ENCODE measurements at regions not wholly inside any gene's neighbourhood (a gene's known extent, or its start where the extent isn't known, plus 50 kb on each side); places are given as distances from the start of the nearest gene placed in this dataset.

- Histone ChIP-seq H3K4me1 (no peaks in the 10 kb centered on the region), H3K27ac (no peak overlapping the region), H3K36me3 (no peaks in the 10 kb centered on the region), H3K9ac (ENCODE audit: low read depth in 2 of 2, low read length in 2 of 2) (no peak overlapping the region), H3K4me3 (no peak overlapping the region), H3K27me3 (no peaks in the 10 kb centered on the region), H3K9me3 (no peaks in the 10 kb centered on the region)
- intact Hi-C loops (cut with DNase I) = no loop called here
- no peak for TF ChIP-seq CTCF (IDR thresholded peaks at IDR 0.05)
- no peak for DNase-seq
Observed at GRCh38 chr9:107547772-107548297, 58.3 kb upstream of the KLF4 start.

DNA sequence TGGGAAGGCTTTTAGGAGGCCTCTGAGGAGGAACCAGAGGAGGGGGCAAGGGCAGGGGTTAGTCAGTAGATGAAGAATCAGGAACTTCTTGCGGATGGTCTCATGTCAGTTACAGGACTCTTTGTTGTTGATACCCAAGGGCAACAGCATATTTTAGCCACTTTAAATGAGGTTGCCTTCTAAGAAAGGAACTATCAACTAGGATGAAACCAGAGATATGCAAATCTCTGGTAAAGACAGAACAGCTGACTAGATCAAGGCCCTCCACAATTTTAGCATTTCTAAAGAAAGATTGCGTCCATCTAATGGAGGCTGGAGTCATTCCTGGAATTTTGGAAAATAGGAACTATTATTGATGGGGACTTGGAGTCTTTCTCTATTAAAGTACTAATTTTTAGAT lies 57.7 kb upstream of the KLF4 start:
- DNase-seq = no peak
- intact Hi-C loops (cut with DNase I) = no loop called here
- H3K27ac ChIP-seq = no peak overlapping the region
- no peaks in the 10 kb centered on the region for H3K36me3 ChIP-seq
- H3K9me3 ChIP-seq = no peaks in the 10 kb centered on the region
- H3K27me3 ChIP-seq = no peaks in the 10 kb centered on the region
- H3K9ac ChIP-seq (ENCODE audit: low read depth in 2 of 2, low read length in 2 of 2) = no peak overlapping the region
- no peak overlapping the region for H3K4me3 ChIP-seq
- no peaks in the 10 kb centered on the region for H3K4me1 ChIP-seq
- TF ChIP-seq CTCF (IDR thresholded peaks at IDR 0.05) = no peak

- H3K4me3 ChIP-seq = no peak overlapping the region
- no peaks in the 10 kb centered on the region for H3K9me3 ChIP-seq
- H3K9ac ChIP-seq (ENCODE audit: low read depth in 2 of 2, low read length in 2 of 2) = no peak overlapping the region
- no peaks in the 10 kb centered on the region for H3K27me3 ChIP-seq
- intact Hi-C loops (cut with DNase I) = no loop called here
- H3K36me3 ChIP-seq = no peaks in the 10 kb centered on the region
- no peak for TF ChIP-seq CTCF (IDR thresholded peaks at IDR 0.05)
- H3K4me1 ChIP-seq = no peaks in the 10 kb centered on the region
- DNase-seq = no peak
- H3K27ac ChIP-seq = no peak overlapping the region
Observed at GRCh38 chr9:107546859-107547258, 57.3 kb upstream of the KLF4 start.

DNA sequence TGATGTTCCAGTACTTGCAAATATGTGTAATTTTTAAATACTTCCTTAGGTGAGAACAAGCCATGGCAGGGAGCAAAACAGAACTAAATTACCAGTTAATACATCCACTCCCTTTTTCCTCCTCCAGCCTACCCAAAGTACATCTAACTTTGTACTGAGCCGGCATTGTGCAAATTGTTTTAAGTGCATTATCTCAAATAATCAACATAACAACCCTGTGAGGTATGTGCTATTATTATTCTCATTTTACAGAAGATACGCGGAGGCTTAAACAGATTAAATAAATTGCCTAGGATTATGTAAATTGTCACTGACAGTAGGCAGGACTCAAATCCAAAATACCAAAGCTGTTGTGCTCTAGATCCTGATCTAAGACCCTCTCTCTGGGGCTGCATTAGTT lies 55.5 kb upstream of the KLF4 start:
- no peak for DNase-seq
- intact Hi-C loops (cut with DNase I) = no loop called here
- Histone ChIP-seq H3K27ac (no peak overlapping the region), H3K27me3 (no peaks in the 10 kb centered on the region), H3K4me3 (no peak overlapping the region), H3K9ac (ENCODE audit: low read depth in 2 of 2, low read length in 2 of 2) (no peak overlapping the region), H3K9me3 (no peaks in the 10 kb centered on the region), H3K4me1 (no peaks in the 10 kb centered on the region), H3K36me3 (no peaks in the 10 kb centered on the region)
- no peak for TF ChIP-seq CTCF (IDR thresholded peaks at IDR 0.05)

DNA sequence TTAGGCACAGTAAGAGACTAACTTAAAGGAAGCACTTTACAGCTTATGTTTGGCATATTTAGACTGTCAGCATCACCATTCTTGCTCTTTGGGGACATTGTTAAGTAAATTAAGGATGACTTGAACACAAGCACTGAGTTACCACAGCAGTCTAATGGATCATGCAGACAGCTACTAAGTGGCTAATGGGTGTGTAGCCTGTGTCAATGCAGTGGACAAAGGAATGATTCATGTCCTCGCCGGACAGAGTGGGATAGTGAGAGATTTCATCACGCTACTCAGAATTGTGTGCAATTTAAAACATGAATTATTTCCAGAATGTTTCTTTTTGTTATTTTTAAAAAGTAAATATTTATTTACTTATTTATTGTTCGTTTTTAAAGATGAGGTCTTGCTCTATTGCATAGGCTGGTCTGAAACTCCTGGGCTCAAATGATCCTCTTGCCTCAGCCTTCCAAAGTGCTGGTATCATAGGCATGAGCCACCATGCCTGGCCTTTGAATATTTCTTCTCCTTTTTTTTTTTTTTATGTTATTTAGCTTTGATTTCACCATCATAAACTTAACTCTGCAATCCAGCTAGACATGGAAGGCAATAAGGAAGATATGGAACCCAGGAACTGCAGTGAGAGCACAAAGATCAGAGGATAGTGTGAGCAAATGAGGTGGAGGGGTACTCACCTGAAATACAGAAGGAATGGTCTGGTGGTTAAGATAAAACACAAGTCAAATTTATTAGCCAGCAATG lies 53.0 kb upstream of the KLF4 start:
- no peak overlapping the region for H3K4me3 ChIP-seq
- no peak overlapping the region for H3K9ac ChIP-seq (ENCODE audit: low read depth in 2 of 2, low read length in 2 of 2)
- intact Hi-C loops (cut with DNase I) = no loop called here
- no peak for TF ChIP-seq CTCF (IDR thresholded peaks at IDR 0.05)
- H3K27ac ChIP-seq = peak overlapping the region; percentile 37
- H3K4me1 ChIP-seq = no peaks in the 10 kb centered on the region
- no peak for DNase-seq
- no peaks in the 10 kb centered on the region for H3K27me3 ChIP-seq
- no peaks in the 10 kb centered on the region for H3K36me3 ChIP-seq
- H3K9me3 ChIP-seq = no peaks in the 10 kb centered on the region
